ENCODE measurements at regions not wholly inside any gene's neighbourhood (a gene's known extent, or its start where the extent isn't known, plus 50 kb on each side); places are given as distances from the start of the nearest gene placed in this dataset.
"Not testable (repeated sequence)": the region's sequence is repeated elsewhere in the genome, so short reads cannot be mapped to it uniquely, and the experiment has no call there.

DNA sequence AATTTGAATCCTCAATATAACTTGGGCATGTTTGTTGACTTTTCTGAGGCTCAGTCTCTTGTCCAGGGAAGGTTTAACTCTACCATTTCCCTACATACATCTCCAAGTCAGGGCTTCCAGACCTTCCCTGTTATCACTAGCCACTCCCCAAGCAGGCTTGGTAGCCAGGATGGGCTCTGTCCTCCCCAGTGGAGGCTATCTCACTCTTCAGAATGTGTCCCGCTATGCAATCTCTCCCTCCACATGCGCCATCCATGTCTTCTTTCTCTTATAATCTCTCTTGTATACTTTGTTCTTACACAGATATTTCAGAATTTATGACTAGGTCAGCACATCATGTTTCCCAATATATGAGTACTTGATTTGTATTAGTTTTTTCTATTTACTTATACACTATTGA is 310.4 kb downstream of the HGF start:
- intact Hi-C loops (cut with DNase I), result loop anchor here in 1 of 2 donors (10.0 kb wide), 1 partner anchor 755 kb away; no protein-coding TSS in a partner anchor
- DNase-seq (ENCODE audit: low spot score), result no peak

DNA sequence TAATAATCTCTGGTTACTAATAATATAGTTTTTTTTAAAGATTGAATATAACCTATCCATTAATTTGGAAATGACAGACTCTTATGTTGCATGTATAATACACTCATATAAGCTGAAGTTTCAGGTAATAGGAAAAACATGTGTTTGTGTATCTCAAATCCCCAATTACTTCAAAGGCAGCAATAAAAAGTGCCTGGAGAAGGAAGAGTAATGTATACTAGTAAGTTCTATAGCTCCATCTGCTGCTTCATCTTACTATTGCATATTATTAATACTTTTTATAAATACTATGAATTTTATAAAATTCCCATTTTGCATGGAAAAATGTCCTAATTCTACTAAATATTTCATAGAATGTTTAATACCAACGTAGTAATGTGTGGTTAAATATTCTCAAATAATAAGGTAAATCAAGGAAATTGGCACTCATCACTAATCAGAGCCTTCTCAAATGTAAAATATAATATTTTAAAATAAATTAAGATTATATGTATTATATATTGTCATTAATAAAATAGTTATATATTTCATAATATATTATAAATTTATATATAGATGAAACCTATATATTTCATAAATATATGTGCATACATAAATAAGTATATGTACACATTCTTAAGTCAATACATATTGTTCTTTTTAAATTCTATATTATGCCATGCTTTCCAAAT is 311.9 kb downstream of the HGF start:
- DNase-seq (ENCODE audit: low spot score), result no peak
- intact Hi-C loops (cut with DNase I), result loop anchor here in 1 of 2 donors (10.0 kb wide), 1 partner anchor 753 kb away; no protein-coding TSS in a partner anchor

DNA sequence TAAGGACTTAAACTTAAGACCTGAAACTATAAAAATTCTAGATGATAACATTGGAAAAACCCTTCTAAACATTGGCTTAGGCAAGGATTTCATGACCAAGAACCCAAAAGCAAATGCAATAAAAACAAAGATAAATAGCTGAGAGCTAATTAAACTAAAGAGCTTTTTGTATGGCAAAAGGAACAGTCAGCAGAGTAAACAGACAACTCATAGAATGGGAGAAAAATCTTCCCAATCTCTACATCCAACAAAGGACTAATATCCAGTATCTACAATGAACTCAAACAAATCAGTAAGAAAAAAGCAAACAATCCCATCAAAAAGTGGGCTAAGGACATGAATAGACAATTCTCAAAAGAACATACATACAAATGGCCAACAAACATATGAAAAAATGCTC is 316.1 kb downstream of the HGF start:
- intact Hi-C loops (cut with DNase I), result loop anchor here in 1 of 2 donors (10.0 kb wide), 1 partner anchor 749 kb away; no protein-coding TSS in a partner anchor
- not testable (repeated sequence) for DNase-seq (ENCODE audit: low spot score)

DNA sequence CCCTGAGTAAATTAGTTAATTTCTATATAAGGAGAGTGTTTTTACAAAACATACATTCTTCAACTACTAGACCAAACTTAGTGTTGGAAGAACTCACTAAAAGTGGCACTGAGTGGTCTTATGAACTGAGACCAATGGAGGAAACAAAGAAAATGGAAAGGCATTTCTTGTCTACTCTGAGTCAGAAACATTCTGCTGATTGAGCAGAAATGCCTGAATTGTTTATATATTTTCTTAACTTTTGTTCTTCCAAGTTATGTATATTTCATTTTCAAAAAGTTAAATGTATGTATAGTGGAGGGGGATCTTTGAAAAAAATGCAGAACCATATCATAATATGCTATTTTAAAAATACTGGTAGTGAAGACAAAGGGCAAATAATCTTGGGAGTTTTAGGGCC is 320.7 kb downstream of the HGF start:
- no peak for DNase-seq (ENCODE audit: low spot score)
- intact Hi-C loops (cut with DNase I), result no loop called here

DNA sequence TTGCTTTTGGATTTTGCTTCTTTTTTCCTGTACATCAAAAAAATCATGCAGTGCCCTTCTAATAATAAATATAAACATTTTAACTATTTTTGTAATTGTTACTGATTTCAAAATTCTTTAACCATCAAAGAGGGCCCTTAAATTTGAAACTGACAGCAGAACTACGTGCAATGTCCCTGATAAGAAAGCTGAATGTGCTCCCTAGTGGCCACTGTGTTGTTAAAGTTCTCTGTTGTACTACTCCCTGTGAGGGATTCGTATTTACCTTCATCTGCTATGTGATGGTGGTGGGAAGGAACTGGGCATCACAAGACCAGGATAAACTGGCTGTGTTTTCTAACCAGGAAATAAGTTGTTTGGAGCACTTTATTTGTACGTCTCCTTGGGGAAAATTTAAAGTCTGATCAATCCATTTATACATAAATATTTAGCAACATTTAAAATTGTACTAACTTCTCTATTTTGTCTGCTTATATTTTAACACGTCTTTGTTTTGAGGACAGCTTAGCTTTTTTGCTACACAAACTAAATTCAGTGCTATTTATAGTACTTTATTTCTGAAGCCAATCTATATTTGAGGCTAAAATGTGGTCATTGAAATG is 322.4 kb downstream of the HGF start:
- DNase-seq (ENCODE audit: low spot score), result no peak
- intact Hi-C loops (cut with DNase I), result no loop called here

DNA sequence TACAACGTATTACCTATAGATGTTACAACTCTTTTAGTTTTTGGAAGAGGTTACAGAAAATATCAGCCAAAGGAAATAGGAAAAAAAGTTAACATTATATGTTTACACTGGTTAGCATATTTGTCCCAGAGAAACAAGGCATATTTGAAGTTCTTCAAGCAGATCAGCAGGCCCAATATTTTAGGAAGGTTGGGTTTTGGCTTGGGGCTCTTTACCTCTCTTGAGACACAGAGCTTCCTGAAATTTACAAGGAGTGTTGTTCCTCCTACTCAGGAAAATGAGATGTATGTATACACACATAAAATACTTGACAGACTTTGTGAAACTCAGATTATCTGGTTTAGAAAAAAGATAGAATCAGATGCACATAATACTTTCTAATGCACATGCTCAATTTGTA is 323.6 kb downstream of the HGF start:
- DNase-seq (ENCODE audit: low spot score), result no peak
- intact Hi-C loops (cut with DNase I), result no loop called here

DNA sequence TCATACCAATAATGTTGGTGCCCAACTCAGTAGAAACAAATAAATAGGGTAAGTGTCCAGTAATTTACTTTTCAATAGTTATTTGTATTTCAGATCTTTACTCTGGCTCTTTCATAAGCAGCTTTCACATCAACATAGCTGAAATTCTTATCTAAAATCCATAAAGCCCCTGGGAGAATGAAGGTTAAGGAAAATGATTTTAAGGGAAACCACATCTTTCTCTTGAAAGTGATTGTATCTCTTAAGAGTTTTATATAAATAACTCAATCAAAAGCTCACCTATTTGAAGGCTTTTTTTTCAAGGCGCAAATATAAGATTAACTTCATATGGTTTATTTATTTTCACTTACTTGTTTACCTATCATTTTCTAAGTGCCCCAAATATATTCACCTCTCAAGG is 324.4 kb downstream of the HGF start:
- DNase-seq (ENCODE audit: low spot score), result no peak
- intact Hi-C loops (cut with DNase I), result no loop called here

DNA sequence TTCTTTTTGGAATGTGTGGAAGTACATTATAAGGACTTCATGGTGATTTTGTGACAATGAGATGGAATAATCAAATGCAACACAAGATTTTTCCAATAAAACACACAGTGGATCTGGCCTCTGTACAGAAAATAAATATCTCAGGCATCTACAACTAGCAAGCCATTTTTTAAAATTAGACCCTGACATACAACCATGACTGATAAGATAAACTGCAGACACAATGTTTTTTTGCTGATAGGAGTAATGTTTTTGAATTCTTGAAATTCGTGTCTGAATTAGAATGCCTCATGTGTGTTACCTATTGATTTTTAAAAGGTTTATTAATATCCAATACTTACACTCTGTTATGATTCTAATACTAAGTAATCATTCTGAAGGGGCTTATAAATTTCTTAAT is 328.1 kb downstream of the HGF start:
- no peak for DNase-seq (ENCODE audit: low spot score)
- intact Hi-C loops (cut with DNase I), result no loop called here

DNA sequence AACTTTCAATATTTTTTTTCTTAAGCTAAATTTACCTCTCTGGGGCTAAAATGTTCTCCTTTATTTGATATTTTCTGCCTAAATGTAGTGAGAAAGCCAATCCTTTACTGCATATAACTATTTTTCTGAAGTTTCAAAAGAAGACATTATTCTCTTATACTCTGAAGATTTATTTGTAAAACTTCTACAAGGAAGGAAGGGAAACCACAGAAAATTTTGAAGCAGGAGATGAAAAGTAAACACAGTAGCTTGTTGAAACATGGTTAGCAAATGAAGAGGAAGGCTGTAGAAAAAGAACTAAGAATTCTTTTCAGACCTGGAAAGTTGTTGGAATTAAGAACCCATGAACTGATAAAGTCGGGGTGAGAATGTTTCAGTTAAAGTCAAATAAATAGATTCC is 330.3 kb downstream of the HGF start:
- no peak for DNase-seq (ENCODE audit: low spot score)

DNA sequence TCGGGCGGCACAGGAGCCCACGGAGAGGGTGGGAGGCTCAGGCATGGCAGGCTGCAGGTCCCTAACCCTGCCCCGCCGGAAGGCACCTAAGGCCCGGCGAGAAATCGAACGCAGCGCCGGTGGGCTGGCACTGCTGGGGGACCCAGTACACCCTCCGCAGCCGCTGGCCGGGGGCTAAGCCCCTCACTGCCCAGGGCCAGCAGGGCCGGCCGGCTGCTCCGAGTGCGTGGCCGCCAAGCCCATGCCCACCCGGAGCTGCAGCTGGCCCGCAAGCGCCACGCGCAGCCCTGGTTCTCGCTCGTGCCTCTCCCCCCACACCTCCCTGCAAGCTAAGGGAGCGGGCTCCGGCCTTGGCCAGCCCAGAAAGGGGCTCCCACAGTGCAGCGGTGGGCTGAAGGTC is 332.7 kb downstream of the HGF start:
- DNase-seq (ENCODE audit: low spot score); intact Hi-C loops (cut with DNase I): not testable (repeated sequence)

More for the DNA sequence above, 330.3 kb downstream of the HGF start:
- intact Hi-C loops (cut with DNase I), result no loop called here

DNA sequence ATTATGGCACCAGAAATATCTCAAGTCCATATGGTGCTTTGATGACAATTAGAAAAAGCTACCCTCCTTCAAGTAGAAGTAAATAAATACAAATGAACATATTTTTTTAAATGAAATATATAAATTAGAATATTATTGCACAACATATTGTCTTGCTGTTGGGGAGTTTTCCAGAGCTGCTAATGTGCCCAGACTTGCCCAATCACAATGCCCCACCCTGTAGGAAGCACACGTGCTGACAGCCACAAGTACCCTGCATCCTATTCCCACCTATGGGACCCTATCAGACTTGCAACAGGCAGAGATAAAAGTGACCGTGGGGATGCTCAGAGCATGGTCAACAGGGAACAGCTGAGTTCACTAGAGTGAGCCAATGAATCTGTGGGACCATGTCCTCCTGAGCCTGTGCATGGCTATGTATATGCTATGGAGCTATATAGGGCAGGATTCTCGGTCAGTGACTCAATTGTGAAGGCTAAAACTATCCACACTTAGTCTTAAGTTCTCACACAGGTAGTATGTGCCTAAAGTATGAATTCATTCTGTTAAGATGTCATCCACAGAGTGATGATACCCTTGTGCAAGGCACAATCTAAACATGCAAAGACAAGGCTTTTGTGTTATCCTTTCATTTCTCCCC is 336.0 kb downstream of the HGF start:
- intact Hi-C loops (cut with DNase I), result no loop called here
- DNase-seq (ENCODE audit: low spot score), result no peak

DNA sequence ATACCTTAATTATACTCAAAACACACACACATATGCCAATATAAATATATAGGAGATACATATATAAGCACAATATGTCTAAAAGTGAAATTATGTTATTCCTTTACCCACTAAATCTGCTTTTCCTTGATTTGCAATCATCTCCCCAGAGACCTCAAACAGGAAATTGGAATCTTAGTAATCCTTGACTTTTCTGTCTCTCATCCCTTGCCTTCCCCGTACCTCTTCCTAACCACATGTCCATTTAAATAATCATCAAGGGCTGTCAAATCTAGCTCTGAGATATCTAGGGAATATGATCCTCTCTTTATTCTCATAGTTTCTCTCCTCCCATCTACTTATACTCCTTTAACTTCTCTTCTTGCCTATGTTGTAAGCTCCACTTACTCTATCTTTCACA is 336.6 kb downstream of the HGF start:
- intact Hi-C loops (cut with DNase I), result no loop called here
- DNase-seq (ENCODE audit: low spot score), result no peak

DNA sequence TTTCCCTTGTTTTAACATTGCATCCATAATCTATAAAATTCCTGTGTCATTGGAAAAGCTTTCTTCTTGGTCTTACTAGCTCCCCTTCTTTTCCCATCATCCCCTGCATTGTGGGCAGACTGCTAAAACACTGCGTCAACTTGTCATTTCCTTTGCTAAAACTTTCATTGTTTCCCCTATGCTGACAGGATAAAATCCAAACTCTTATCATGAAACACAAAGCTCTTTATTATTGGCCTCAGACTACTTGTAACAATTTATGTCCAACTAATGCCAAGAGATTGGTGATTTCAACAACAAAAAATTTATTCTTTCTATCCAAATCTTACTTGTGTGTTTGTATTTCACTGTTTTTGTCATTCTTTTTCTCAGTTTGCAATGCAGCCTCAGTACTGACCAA is 339.1 kb downstream of the HGF start:
- intact Hi-C loops (cut with DNase I), result no loop called here
- no peak for DNase-seq (ENCODE audit: low spot score)

DNA sequence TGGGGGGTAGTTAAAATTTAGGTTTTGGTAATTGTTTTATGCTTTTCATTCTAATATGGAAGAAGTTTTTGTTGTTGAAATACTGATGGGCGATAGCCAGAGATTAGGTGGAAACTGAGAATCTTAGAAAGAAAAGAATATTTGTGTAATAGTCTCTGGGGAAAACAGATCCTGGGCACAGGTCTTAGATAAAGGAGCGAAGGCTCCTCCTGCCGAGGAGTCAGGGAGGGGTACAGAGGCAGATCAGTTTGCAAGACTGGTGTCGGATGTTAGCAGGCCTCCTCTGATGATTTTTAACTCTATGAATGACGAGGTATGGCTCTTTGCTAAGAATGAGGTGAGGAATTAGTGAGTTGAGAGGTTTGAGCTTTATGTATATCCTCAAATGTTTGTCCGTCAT is 339.7 kb downstream of the HGF start:
- no peak for DNase-seq (ENCODE audit: low spot score)

DNA sequence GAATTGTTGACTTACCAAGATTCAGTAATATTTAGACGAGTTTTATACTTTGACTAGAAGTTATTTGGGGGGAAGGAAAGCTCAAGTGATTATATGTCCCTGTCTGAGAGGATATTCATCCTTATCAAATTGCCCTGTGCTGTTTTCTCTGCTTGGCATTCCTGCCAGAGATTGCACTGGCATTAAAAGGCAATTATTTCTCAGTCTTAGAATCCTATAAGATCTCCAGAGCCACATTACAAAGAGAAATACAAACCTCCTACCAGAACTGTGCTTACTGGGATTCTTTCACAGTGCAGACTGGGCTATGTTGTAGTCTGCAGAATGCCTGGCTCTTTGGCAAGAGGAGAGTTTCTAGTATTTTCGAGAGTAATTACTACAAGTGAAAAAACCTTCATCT is 342.4 kb downstream of the HGF start:
- DNase-seq (ENCODE audit: low spot score), result no peak
- intact Hi-C loops (cut with DNase I), result no loop called here

More for the DNA sequence above, 339.7 kb downstream of the HGF start:
- intact Hi-C loops (cut with DNase I), result no loop called here

DNA sequence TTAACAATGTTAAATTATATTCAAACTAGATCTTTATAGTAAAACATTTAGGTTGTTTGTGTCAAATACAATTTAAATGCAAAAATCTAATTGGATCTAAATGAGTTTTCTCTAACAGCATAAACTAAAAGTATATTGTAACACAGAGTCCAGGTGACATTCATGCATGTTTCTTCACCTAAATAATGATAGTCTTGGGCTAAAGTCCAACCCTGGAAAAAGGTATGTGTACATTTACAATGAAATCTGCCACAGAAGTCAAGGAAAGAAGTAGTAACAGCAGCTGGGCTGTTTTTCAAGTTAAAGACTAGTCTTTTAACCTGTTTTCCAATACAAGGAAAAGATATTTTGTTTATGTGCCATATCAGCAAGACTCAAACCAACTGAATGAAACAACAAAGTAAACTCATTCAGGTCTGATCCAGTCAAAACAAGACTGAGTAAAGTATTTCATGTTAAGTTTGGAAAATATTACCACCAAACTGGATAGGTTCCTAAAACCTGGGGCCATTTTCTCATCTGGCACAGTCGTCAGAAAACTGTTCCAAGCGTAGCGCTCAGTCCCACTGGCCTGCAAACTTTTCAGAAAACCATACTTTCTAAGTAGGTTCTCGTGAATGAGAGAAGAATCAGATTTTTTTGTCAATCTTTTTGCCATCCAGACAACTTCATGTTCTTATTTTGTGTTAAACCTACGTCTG is 349.2 kb downstream of the HGF start:
- intact Hi-C loops (cut with DNase I), result no loop called here
- DNase-seq (ENCODE audit: low spot score), result no peak

DNA sequence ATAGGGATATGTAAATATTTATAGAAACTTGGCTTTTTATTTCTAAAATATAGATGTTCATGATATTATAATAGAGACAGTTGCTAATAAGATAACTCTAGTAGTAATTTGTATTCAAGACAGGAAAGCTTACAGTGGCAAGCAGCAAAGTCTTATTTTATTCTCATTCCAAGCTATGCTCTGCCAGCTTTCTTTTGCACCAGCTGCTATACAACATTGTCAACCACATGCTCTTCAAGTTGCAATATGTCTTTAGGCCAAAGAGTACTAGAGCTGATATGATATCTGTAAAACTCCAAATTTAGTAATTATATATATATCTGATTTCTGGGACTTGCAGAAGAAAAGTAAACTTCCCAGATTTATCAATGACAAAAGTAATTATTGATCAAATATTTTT is 350.1 kb downstream of the HGF start:
- intact Hi-C loops (cut with DNase I), result no loop called here
- DNase-seq (ENCODE audit: low spot score), result no peak

DNA sequence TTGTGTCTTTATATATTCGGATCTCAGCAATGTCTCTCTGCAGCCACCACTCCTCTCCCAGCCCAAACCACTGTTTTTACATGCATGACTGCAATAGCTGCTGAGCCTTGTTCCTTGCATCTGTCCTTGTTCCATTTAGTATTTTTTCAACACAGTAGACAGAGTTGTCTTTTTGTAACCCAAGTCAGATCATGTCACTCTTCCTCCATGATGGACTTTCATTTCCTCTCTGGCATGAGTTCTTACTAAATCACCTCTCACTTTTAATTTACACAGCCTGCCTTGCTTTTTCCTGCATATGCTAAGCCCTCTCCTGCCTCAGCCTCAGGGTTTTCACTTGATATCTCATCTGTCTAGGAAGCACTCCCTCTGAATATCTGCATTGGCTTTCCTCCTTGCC is 353.2 kb downstream of the HGF start:
- intact Hi-C loops (cut with DNase I), result no loop called here
- no peak for DNase-seq (ENCODE audit: low spot score)

DNA sequence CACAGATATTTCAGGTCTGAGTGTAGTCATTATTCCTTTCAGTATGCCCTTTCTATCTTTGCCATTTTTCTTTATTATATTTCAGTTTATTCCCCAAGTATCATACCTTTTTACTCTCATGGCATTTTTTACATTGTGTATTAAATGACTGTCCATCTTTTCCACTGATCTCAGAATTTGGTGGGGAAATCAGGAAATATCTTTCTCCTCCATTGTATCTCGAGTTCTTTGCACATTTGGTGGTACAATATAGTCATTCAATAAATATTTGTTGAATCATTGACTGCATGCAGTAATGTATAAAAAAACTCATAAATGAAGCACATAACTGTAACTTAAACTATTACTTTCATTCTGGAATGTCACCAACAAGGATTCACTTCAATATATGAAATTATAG is 354.7 kb downstream of the HGF start:
- DNase-seq (ENCODE audit: low spot score), result no peak
- intact Hi-C loops (cut with DNase I), result no loop called here

DNA sequence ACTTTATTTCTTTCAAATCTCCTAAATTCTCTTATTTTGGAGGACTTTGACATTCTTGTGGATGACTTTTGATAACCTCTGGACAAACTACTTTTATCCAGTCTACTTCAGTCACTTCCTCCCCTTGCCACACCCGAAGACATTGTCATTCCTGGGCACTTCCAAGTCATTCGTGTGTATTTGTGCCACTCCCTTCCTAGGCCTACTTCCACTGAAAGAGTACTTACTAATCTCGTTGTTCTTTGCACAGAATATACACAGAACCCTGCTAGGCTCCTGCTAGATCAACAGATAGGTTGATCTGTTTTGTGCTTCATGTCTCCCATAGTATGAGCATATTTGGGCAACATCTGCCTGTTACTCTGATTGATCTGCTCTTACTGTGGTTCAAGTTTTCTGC is 355.4 kb downstream of the HGF start:
- intact Hi-C loops (cut with DNase I), result no loop called here
- no peak for DNase-seq (ENCODE audit: low spot score)
